SK-N-SH treated with all-trans-retinoic acid at 6 μM for 48 hours (cell line): ENCODE measurements at regions not wholly inside any gene's neighbourhood (a gene's known extent, or its start where the extent isn't known, plus 50 kb on each side); places are given as distances from the start of the nearest gene placed in this dataset.

Experiments
- ATAC-seq: fragments of 200-7000 bp; cut with Tn5 transposase; 3 replicates; pipeline ENCODE4 v1.9.1; 2020; ENCODE audit warnings: mild to moderate bottlenecking, moderate library complexity
- ARNTL ChIP-seq: fragments of 450-650 bp; formaldehyde crosslinking; IDR thresholded peaks from 2 replicates; pipeline ENCODE4 v1.5.0; 2020; ENCODE audit warnings: low read depth, mild to moderate bottlenecking, moderate library complexity, borderline replicate concordance
- BACH2 ChIP-seq: fragments of 250-450 bp; sonication (Bioruptor Pico); IDR thresholded peaks from 2 replicates; pipeline ENCODE4 v1.9.0; 2021; ENCODE audit warnings: mild to moderate bottlenecking, borderline replicate concordance
- CSDC2 ChIP-seq: fragments of 250-450 bp; sonication (Bioruptor Pico); IDR thresholded peaks from 2 replicates; pipeline ENCODE4 v1.5.0; 2020; ENCODE audit warnings: mild to moderate bottlenecking, moderate library complexity
- GLIS3 ChIP-seq: fragments of 250-450 bp; sonication (Bioruptor Pico); IDR thresholded peaks from 2 replicates; pipeline ENCODE4 v1.5.0; 2020; ENCODE audit warnings: mild to moderate bottlenecking, moderate library complexity
- ISL1 ChIP-seq: fragments of 250-450 bp; sonication (Bioruptor Pico); IDR thresholded peaks from 2 replicates; pipeline ENCODE4 v2.1.2; 2022; ENCODE audit warnings: mild to moderate bottlenecking, moderate library complexity
- OSR1 ChIP-seq: fragments of 250-450 bp; sonication (Bioruptor Pico); IDR thresholded peaks from 2 replicates; pipeline ENCODE4 v1.8.0; 2022; ENCODE audit warnings: moderate library complexity, mild to moderate bottlenecking, inconsistent platforms
- PPARA ChIP-seq: fragments of 250-450 bp; sonication (Bioruptor Pico); IDR thresholded peaks from 2 replicates; pipeline ENCODE4 v1.5.0; 2020; ENCODE audit warnings: mild to moderate bottlenecking, borderline replicate concordance
- RARB ChIP-seq: fragments of 250-450 bp; sonication (Bioruptor Pico); IDR thresholded peaks from 2 replicates; pipeline ENCODE4 v1.8.0; 2021; ENCODE audit warnings: mild to moderate bottlenecking, moderate library complexity
- TCF4 ChIP-seq: fragments of 250-450 bp; sonication (Bioruptor Pico); IDR thresholded peaks from 2 replicates; pipeline ENCODE4 v1.8.0; 2021; ENCODE audit warnings: mild to moderate bottlenecking, moderate library complexity, borderline replicate concordance
- TOX ChIP-seq: fragments of 250-450 bp; sonication (Bioruptor Pico); IDR thresholded peaks from 2 replicates; pipeline ENCODE4 v1.8.0; 2021; ENCODE audit warnings: mild to moderate bottlenecking, moderate library complexity, borderline replicate concordance
- ZC3H10 ChIP-seq: fragments of 250-450 bp; sonication (Bioruptor Pico); IDR thresholded peaks from 2 replicates; pipeline ENCODE4 v1.5.1; 2021; ENCODE audit warnings: mild to moderate bottlenecking, moderate library complexity
- ZFP3 ChIP-seq: fragments of 250-450 bp; sonication (Bioruptor Pico); IDR thresholded peaks from 2 replicates; pipeline ENCODE4 v1.5.0; 2020; ENCODE audit warnings: mild to moderate bottlenecking, moderate library complexity
- ZFP30 ChIP-seq: fragments of 450-650 bp; formaldehyde crosslinking; IDR thresholded peaks from 2 replicates; pipeline ENCODE4 v1.5.0; 2022; ENCODE audit warnings: mild to moderate bottlenecking, moderate library complexity
- ZNF565 ChIP-seq: fragments of 450-650 bp; formaldehyde crosslinking; conservative IDR thresholded peaks from 2 replicates; pipeline ENCODE4 v1.5.0; 2020; ENCODE audit warnings: low read depth, mild to moderate bottlenecking, moderate library complexity
- ZNF8 ChIP-seq: fragments of 450-650 bp; formaldehyde crosslinking; IDR thresholded peaks from 2 replicates; pipeline ENCODE4 v1.5.0; 2020; ENCODE audit warnings: mild to moderate bottlenecking, moderate library complexity
- TF ChIP-seq, protein P1 (sequence below): fragments of 250-450 bp; sonication (Bioruptor Pico); IDR thresholded peaks from 2 replicates; pipeline ENCODE4 v1.5.1; 2020; ENCODE audit warnings: low read depth, mild to moderate bottlenecking, moderate library complexity
- TF ChIP-seq, protein P2 (sequence below): fragments of 250-450 bp; sonication (Bioruptor Pico); IDR thresholded peaks from 2 replicates; pipeline ENCODE4 v1.8.0; 2021; ENCODE audit warnings: low read depth, mild to moderate bottlenecking, moderate library complexity, borderline replicate concordance
- TF ChIP-seq, protein P3 (sequence below): fragments of 250-450 bp; sonication (Bioruptor Pico); IDR thresholded peaks from 2 replicates; pipeline ENCODE4 v1.8.0; 2020; ENCODE audit warnings: mild to moderate bottlenecking, moderate library complexity, borderline replicate concordance
- TF ChIP-seq, protein P4 (sequence below): fragments of 250-450 bp; sonication (Bioruptor Pico); IDR thresholded peaks from 2 replicates; pipeline ENCODE4 v1.5.0; 2020; ENCODE audit warnings: mild to moderate bottlenecking, moderate library complexity
- TF ChIP-seq, protein P5 (sequence below): fragments of 250-450 bp; sonication (Bioruptor Pico); IDR thresholded peaks from 2 replicates; pipeline ENCODE4 v1.5.1; 2021; ENCODE audit warnings: mild to moderate bottlenecking, moderate library complexity

DNA sequence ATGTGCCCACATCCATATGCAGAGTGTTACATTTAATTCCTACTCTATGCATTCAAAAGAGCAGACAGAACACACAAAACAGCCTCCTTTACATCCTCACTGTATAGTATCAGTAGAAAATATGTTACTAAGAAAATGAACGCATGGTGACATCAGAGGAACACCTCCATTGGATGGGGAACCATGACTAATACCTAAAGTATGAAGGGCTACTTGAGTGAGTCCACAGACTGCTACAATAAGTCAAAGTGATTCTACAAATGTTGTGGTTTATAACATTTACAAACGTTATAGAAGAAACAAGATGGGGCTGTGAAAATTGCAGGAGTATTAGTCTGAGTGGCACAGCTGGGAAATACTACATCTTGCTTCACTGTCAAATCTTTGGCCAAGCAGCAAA, 1830.9 kb upstream of the PIK3C3 start:
- no peak for ATAC-seq
- no peak for TF ChIP-seq BACH2 (CRISPR knock-in tag)
- no peak for TF ChIP-seq ARNTL (CRISPR knock-in tag)
- TF ChIP-seq, protein P1, sequence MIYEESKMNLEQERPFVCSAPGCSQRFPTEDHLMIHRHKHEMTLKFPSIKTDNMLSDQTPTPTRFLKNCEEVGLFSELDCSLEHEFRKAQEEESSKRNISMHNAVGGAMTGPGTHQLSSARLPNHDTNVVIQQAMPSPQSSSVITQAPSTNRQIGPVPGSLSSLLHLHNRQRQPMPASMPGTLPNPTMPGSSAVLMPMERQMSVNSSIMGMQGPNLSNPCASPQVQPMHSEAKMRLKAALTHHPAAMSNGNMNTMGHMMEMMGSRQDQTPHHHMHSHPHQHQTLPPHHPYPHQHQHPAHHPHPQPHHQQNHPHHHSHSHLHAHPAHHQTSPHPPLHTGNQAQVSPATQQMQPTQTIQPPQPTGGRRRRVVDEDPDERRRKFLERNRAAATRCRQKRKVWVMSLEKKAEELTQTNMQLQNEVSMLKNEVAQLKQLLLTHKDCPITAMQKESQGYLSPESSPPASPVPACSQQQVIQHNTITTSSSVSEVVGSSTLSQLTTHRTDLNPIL = no peak
- TF ChIP-seq, protein P2, sequence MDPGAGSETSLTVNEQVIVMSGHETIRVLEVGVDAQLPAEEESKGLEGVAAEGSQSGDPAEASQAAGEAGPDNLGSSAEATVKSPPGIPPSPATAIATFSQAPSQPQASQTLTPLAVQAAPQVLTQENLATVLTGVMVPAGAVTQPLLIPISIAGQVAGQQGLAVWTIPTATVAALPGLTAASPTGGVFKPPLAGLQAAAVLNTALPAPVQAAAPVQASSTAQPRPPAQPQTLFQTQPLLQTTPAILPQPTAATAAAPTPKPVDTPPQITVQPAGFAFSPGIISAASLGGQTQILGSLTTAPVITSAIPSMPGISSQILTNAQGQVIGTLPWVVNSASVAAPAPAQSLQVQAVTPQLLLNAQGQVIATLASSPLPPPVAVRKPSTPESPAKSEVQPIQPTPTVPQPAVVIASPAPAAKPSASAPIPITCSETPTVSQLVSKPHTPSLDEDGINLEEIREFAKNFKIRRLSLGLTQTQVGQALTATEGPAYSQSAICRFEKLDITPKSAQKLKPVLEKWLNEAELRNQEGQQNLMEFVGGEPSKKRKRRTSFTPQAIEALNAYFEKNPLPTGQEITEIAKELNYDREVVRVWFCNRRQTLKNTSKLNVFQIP = no peak
- TF ChIP-seq, protein P3, sequence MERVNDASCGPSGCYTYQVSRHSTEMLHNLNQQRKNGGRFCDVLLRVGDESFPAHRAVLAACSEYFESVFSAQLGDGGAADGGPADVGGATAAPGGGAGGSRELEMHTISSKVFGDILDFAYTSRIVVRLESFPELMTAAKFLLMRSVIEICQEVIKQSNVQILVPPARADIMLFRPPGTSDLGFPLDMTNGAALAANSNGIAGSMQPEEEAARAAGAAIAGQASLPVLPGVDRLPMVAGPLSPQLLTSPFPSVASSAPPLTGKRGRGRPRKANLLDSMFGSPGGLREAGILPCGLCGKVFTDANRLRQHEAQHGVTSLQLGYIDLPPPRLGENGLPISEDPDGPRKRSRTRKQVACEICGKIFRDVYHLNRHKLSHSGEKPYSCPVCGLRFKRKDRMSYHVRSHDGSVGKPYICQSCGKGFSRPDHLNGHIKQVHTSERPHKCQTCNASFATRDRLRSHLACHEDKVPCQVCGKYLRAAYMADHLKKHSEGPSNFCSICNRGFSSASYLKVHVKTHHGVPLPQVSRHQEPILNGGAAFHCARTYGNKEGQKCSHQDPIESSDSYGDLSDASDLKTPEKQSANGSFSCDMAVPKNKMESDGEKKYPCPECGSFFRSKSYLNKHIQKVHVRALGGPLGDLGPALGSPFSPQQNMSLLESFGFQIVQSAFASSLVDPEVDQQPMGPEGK (CRISPR knock-in tag) = no peak
- TF ChIP-seq ZNF565 = no peak
- no peak for TF ChIP-seq TCF4
- TF ChIP-seq, protein P4, sequence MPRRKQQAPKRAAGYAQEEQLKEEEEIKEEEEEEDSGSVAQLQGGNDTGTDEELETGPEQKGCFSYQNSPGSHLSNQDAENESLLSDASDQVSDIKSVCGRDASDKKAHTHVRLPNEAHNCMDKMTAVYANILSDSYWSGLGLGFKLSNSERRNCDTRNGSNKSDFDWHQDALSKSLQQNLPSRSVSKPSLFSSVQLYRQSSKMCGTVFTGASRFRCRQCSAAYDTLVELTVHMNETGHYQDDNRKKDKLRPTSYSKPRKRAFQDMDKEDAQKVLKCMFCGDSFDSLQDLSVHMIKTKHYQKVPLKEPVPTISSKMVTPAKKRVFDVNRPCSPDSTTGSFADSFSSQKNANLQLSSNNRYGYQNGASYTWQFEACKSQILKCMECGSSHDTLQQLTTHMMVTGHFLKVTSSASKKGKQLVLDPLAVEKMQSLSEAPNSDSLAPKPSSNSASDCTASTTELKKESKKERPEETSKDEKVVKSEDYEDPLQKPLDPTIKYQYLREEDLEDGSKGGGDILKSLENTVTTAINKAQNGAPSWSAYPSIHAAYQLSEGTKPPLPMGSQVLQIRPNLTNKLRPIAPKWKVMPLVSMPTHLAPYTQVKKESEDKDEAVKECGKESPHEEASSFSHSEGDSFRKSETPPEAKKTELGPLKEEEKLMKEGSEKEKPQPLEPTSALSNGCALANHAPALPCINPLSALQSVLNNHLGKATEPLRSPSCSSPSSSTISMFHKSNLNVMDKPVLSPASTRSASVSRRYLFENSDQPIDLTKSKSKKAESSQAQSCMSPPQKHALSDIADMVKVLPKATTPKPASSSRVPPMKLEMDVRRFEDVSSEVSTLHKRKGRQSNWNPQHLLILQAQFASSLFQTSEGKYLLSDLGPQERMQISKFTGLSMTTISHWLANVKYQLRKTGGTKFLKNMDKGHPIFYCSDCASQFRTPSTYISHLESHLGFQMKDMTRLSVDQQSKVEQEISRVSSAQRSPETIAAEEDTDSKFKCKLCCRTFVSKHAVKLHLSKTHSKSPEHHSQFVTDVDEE (CRISPR knock-in tag) = no peak
- TF ChIP-seq ISL1 (CRISPR knock-in tag) = no peak
- TF ChIP-seq PPARA = no peak
- no peak for TF ChIP-seq ZFP30 (CRISPR knock-in tag)
- TF ChIP-seq, all 23 proteins: peak for 0

DNA sequence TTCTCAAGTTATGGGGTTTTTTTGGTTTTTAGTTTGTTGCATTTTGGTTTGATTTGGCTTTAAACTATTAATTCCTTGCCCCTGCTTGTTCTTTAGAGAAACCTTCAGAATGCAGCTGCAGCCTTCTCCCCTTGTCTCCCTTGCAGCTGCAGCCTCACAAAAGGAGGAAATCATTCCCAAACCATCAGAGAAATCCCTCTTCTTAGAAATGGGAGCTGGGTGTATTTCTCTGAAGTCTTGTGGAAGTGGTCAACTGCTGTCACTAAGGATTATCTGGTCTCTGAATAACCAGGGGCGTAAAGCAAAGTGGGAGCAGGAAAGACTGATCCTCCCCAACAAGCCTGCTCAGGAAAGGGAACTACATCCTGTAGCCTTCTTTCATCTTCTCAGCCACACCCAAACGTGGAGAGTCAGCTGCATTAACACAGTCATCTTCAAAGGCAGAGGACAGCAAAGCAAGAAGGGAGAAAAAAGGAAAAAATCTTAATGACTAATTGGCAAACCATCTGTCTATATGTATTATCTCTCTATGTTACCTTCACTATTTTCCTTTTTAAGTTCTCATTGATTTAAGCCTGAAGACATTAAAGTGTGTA, 1834.1 kb upstream of the PIK3C3 start:
- ATAC-seq = no peak
- TF ChIP-seq OSR1 (CRISPR knock-in tag) = no peak
- no peak for TF ChIP-seq CSDC2 (CRISPR knock-in tag)
- TF ChIP-seq TOX (CRISPR knock-in tag) = no peak
- TF ChIP-seq, protein P3 (CRISPR knock-in tag) = no peak
- TF ChIP-seq GLIS3 (CRISPR knock-in tag) = no peak
- no peak for TF ChIP-seq ZNF565
- TF ChIP-seq, protein P5, sequence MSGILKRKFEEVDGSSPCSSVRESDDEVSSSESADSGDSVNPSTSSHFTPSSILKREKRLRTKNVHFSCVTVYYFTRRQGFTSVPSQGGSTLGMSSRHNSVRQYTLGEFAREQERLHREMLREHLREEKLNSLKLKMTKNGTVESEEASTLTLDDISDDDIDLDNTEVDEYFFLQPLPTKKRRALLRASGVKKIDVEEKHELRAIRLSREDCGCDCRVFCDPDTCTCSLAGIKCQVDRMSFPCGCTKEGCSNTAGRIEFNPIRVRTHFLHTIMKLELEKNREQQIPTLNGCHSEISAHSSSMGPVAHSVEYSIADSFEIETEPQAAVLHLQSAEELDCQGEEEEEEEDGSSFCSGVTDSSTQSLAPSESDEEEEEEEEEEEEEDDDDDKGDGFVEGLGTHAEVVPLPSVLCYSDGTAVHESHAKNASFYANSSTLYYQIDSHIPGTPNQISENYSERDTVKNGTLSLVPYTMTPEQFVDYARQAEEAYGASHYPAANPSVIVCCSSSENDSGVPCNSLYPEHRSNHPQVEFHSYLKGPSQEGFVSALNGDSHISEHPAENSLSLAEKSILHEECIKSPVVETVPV (CRISPR knock-in tag) = no peak
- no peak for TF ChIP-seq RARB (CRISPR knock-in tag)
- TF ChIP-seq BACH2 (CRISPR knock-in tag) = no peak
- no peak for TF ChIP-seq ZFP3
- no peak for TF ChIP-seq ZNF8 (CRISPR knock-in tag)
- TF ChIP-seq ARNTL (CRISPR knock-in tag) = no peak
- TF ChIP-seq ISL1 (CRISPR knock-in tag) = no peak
- TF ChIP-seq ZC3H10 = no peak
- TF ChIP-seq, protein P2 = no peak
- TF ChIP-seq, protein P4 (CRISPR knock-in tag) = no peak
